ENCODE measurements at regions not wholly inside any gene's neighbourhood (a gene's known extent, or its start where the extent isn't known, plus 50 kb on each side); places are given as distances from the start of the nearest gene placed in this dataset.

DNA sequence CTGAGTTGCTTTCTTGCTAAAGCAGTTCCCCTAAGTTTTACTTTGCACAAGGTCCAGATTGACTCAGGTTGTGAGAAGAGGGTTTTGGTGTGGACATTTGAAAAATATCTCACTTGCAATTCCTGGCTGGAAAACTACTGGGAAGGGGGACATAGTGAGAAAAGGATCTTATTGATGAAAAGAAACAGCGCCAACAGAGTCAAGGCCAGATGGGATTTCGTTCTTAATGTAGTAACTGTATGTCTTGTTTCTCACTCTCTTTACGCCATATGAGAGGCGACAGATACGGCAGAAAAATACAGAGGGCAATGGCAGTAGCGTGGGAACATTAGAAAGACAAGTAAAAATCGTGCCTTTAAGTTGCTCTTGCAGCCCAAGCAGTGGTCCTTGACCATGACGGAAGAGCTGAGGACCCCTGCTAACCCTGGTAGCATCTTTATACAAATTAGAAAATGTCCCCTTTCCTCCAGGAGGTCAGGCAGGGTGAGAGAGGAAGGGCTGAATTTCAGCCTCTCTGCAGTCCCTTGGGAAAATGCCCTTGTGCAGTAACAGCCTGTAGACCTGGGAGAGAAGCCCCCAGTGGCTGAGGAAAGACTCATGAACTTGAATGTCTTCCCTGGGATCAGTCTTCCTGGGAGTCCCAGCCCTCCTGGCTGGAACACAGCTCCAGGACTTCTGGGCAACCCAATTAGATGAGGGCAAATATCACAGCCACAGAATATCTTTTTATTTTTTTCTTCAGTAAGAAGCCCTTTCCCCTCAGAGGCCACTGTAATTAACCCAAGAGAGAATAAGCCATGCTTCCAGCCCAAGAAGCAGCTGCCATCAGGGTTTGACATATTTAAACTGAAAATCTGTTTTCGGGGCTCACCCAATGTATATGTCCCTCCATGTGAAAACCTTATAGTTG is 113.4 kb downstream of the CD47 start:
- TF ChIP-seq EZH2phosphoT487 (IDR thresholded peaks at IDR 0.05; ENCODE audit: borderline replicate concordance), result no peak
- TF ChIP-seq, protein P1, sequence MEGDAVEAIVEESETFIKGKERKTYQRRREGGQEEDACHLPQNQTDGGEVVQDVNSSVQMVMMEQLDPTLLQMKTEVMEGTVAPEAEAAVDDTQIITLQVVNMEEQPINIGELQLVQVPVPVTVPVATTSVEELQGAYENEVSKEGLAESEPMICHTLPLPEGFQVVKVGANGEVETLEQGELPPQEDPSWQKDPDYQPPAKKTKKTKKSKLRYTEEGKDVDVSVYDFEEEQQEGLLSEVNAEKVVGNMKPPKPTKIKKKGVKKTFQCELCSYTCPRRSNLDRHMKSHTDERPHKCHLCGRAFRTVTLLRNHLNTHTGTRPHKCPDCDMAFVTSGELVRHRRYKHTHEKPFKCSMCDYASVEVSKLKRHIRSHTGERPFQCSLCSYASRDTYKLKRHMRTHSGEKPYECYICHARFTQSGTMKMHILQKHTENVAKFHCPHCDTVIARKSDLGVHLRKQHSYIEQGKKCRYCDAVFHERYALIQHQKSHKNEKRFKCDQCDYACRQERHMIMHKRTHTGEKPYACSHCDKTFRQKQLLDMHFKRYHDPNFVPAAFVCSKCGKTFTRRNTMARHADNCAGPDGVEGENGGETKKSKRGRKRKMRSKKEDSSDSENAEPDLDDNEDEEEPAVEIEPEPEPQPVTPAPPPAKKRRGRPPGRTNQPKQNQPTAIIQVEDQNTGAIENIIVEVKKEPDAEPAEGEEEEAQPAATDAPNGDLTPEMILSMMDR (conservative IDR thresholded peaks at IDR 0.05; ENCODE audit: low read length), result no peak
- H3K4me3 ChIP-seq (ENCODE audit: low read length, poor library complexity, severe bottlenecking), result no peak overlapping the region
- no peaks in the 10 kb centered on the region for H3K36me3 ChIP-seq (ENCODE audit: insufficient read depth, low read length)
- peak overlapping the region; percentile 43 for H3K4me2 ChIP-seq (ENCODE audit: low read depth, low read length, poor library complexity, severe bottlenecking)
- H3K9me2 ChIP-seq (replicated peaks; ENCODE audit: low read depth, low read length), result no peaks in the 10 kb centered on the region
- H3K4me1 ChIP-seq (ENCODE audit: insufficient read depth, low read length, poor library complexity, severe bottlenecking), result peaks cover 51% of the 10 kb centered on the region
- no peak overlapping the region for H2AFZ ChIP-seq (ENCODE audit: low read length)
- no peaks in the 10 kb centered on the region for H3K79me2 ChIP-seq (ENCODE audit: insufficient read depth, low read length)
- no peaks in the 10 kb centered on the region for H3K9me3 ChIP-seq (ENCODE audit: insufficient read depth, low read depth, low read length)
- no peak overlapping the region for H3K9ac ChIP-seq (ENCODE audit: low read depth, low read length, poor library complexity, severe bottlenecking)
- no peaks in the 10 kb centered on the region for H3K27me3 ChIP-seq (ENCODE audit: insufficient read depth, low read length, poor library complexity, severe bottlenecking)
- no peaks in the 10 kb centered on the region for H4K20me1 ChIP-seq (ENCODE audit: insufficient read depth, low read length, poor library complexity, severe bottlenecking)
- H3F3A ChIP-seq (ENCODE audit: low read depth), result no peaks in the 10 kb centered on the region

DNA sequence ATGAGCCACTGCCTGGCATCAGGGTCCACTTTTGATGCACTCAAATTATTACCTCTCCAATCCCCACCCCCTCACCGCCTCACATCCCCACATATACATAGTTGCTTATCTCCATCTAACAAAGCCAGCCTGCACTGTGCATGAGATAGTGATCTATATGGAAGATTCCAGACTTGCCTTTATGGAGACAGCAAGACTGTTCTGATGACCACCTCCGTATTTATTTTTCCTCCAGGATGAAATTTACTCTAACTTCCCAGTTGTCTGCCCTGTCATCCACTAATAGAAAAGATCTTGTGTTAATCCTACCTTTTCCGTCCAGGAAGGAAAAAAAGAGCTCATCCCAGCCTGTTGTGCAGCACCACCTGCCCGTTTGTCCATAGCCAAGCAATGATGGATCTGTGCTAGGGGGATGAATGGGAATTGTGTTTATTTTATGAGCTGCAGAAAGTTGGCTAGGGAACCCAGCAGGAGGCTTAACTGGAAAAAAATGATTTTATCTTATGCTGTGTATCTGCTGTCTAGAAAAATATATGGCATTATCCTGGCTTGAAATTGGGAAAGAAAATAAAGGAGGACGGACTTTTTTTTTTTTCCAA is 114.5 kb downstream of the CD47 start:
- H3K27me3 ChIP-seq (ENCODE audit: insufficient read depth, low read length, poor library complexity, severe bottlenecking), result no peaks in the 10 kb centered on the region
- H3K4me1 ChIP-seq (ENCODE audit: insufficient read depth, low read length, poor library complexity, severe bottlenecking), result peaks cover 51% of the 10 kb centered on the region
- no peaks in the 10 kb centered on the region for H4K20me1 ChIP-seq (ENCODE audit: insufficient read depth, low read length, poor library complexity, severe bottlenecking)
- H3K9me2 ChIP-seq (replicated peaks; ENCODE audit: low read depth, low read length), result no peaks in the 10 kb centered on the region
- H3K9me3 ChIP-seq (ENCODE audit: insufficient read depth, low read depth, low read length), result no peaks in the 10 kb centered on the region
- no peaks in the 10 kb centered on the region for H3K79me2 ChIP-seq (ENCODE audit: insufficient read depth, low read length)
- H2AFZ ChIP-seq (ENCODE audit: low read length), result peak overlapping the region; percentile 64
- H3K9ac ChIP-seq (ENCODE audit: low read depth, low read length, poor library complexity, severe bottlenecking), result no peak overlapping the region
- no peak overlapping the region for H3K4me3 ChIP-seq (ENCODE audit: low read length, poor library complexity, severe bottlenecking)
- peak overlapping the region; percentile 27 for H3K4me2 ChIP-seq (ENCODE audit: low read depth, low read length, poor library complexity, severe bottlenecking)
- TF ChIP-seq, protein P1 (conservative IDR thresholded peaks at IDR 0.05; ENCODE audit: low read length), result no peak
- TF ChIP-seq EZH2phosphoT487 (IDR thresholded peaks at IDR 0.05; ENCODE audit: borderline replicate concordance), result no peak
- no peaks in the 10 kb centered on the region for H3F3A ChIP-seq (ENCODE audit: low read depth)
- no peaks in the 10 kb centered on the region for H3K36me3 ChIP-seq (ENCODE audit: insufficient read depth, low read length)

DNA sequence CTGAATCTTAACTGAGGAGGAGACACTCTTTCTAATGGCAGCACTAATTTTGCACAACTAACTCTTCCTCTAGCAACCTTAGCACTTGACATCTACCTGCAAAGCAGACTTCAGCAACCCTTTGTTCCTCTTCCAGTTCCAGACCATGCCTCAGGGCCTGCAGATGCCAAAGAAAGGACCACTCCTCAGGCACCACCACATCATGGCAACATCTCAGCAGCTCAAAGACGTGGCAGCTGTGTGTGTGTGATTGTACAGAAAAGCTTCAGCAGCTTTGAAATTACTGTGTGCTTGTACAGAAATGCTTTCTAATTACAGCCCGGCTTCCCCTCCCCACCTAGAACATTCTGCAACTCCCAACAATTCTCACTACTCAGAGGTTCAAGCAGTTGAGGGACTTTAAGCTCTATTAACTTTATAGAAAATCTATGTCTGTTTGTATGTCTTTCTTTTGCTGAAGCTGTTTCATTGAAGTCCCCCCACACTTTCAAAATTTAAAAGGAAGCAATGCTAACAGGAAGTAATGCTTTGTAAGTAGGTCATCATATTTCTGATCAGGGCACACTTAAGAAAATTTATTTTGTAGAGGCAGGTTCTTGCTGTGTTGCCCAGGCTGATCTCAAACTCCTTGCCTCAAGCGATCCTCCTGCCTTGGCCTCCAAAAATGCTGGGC is 115.2 kb downstream of the CD47 start:
- Histone ChIP-seq H3K79me2 (ENCODE audit: insufficient read depth, low read length) (no peaks in the 10 kb centered on the region), H3K27me3 (ENCODE audit: insufficient read depth, low read length, poor library complexity, severe bottlenecking) (no peaks in the 10 kb centered on the region), H3K4me1 (ENCODE audit: insufficient read depth, low read length, poor library complexity, severe bottlenecking) (peaks cover 51% of the 10 kb centered on the region), H2AFZ (ENCODE audit: low read length) (peak overlapping the region; percentile 64), H3K9me2 (replicated peaks; ENCODE audit: low read depth, low read length) (no peaks in the 10 kb centered on the region), H3K36me3 (ENCODE audit: insufficient read depth, low read length) (no peaks in the 10 kb centered on the region), H3K9ac (ENCODE audit: low read depth, low read length, poor library complexity, severe bottlenecking) (no peak overlapping the region), H4K20me1 (ENCODE audit: insufficient read depth, low read length, poor library complexity, severe bottlenecking) (no peaks in the 10 kb centered on the region), H3K4me2 (ENCODE audit: low read depth, low read length, poor library complexity, severe bottlenecking) (peak overlapping the region; percentile 27), H3K4me3 (ENCODE audit: low read length, poor library complexity, severe bottlenecking) (no peak overlapping the region), H3F3A (ENCODE audit: low read depth) (no peaks in the 10 kb centered on the region), H3K9me3 (ENCODE audit: insufficient read depth, low read depth, low read length) (no peaks in the 10 kb centered on the region)
- TF ChIP-seq, protein P1 (conservative IDR thresholded peaks at IDR 0.05; ENCODE audit: low read length), result no peak
- TF ChIP-seq EZH2phosphoT487 (IDR thresholded peaks at IDR 0.05; ENCODE audit: borderline replicate concordance), result no peak
